ENCODE measurements at regions not wholly inside any gene's neighbourhood (a gene's known extent, or its start where the extent isn't known, plus 50 kb on each side); places are given as distances from the start of the nearest gene placed in this dataset.

DNA sequence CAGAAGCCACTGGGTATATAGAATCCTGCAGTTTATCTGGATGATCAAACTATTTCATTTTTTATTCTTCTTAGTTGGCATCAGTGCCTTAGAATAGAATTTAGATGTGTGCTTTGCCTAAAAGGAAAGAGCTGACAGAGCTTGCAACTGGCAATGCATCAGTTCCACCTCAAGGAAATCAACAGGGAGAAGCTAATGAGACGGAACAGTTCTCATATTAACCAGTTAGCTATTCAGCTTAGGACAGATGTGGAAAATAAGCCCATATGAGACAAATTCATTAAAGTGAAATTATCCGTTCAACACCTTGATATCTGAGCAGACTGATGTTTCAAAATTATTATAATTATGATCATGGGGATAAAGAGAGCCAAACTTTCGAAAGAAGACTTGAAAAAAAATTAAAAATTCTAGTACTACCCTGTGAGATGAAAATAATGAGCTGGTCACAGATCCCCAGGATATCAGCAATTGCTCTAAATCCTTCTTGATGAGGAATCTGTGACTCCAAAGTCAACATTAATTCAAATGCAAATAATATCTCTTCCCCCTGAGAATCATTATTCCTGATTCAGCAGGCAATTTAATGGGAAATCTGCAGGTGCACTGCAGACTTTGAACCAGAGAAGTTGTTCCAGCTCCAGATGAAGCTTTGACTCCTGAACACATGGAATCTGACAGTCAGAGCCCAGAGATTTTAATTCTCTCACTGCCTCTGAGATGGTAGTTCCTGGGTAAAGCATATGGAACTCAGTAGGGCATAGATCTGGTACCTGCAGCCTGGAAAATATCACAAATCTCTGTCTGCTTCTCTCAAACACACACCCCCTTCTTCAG is 486.8 kb downstream of the FOXO1 start:
- TF ChIP-seq CTCF (IDR thresholded peaks at IDR 0.05 in 2 of 3, conservative IDR thresholded peaks at IDR 0.05 in 1 of 3; ENCODE audit: control insufficient read depth in 2 of 3, extremely low read depth in 1 of 3, insufficient read depth in 1 of 3, low read depth in 3 of 3, low read length in 3 of 3) (no peak), FOS (IDR thresholded peaks at IDR 0.05; ENCODE audit: borderline replicate concordance, extremely low read depth, insufficient read length) (no peak), YY1 (IDR thresholded peaks at IDR 0.05; ENCODE audit: low read depth, low read length) (no peak), ZNF384 (IDR thresholded peaks at IDR 0.05; ENCODE audit: borderline replicate concordance, low read depth, low read length) (no peak), RFX5 (IDR thresholded peaks at IDR 0.05; ENCODE audit: low read depth, low read length) (no peak), SIX5 (IDR thresholded peaks at IDR 0.05; ENCODE audit: low read depth, low read length, severe bottlenecking) (no peak), ZSCAN29 (IDR thresholded peaks at IDR 0.05) (no peak), POLR2A (IDR thresholded peaks at IDR 0.05; ENCODE audit: low read depth, low read length) (no peak), JUNB (IDR thresholded peaks at IDR 0.05) (no peak), SIN3A (IDR thresholded peaks at IDR 0.05; ENCODE audit: low read depth, low read length) (no peak), TARDBP (IDR thresholded peaks at IDR 0.05; ENCODE audit: borderline replicate concordance) (no peak), FOXK2 (IDR thresholded peaks at IDR 0.05) (no peak)
